Endothelial cell (in vitro differentiated cells): ENCODE measurements at regions not wholly inside any gene's neighbourhood (a gene's known extent, or its start where the extent isn't known, plus 50 kb on each side); places are given as distances from the start of the nearest gene placed in this dataset.

Source experiments
- DNase-seq: peaks from one replicate; pipeline ENCODE4 v3.0.0; 2021; ENCODE audit warnings: low spot score
- H3K27ac Mint-ChIP-seq: one replicate; pipeline ENCODE4 v1.8.0; 2021; ENCODE audit warnings: mixed read lengths, inconsistent platforms; ENCODE audit not compliant: unreplicated experiment
- H3K27me3 Mint-ChIP-seq: one replicate; pipeline ENCODE4 v1.8.0; 2021; ENCODE audit warnings: mild to moderate bottlenecking, moderate library complexity, mixed read lengths, inconsistent platforms; ENCODE audit not compliant: unreplicated experiment
- H3K36me3 Mint-ChIP-seq: one replicate; pipeline ENCODE4 v1.8.0; 2021; ENCODE audit warnings: mild to moderate bottlenecking, low read depth, mixed read lengths, inconsistent platforms; ENCODE audit not compliant: unreplicated experiment
- H3K4me1 Mint-ChIP-seq: one replicate; pipeline ENCODE4 v1.8.0; 2021; ENCODE audit warnings: mild to moderate bottlenecking, mixed read lengths, inconsistent platforms; ENCODE audit not compliant: unreplicated experiment
- H3K4me3 Mint-ChIP-seq: one replicate; pipeline ENCODE4 v1.8.0; 2021; ENCODE audit warnings: mild to moderate bottlenecking, mixed read lengths, inconsistent platforms; ENCODE audit not compliant: unreplicated experiment
- H3K9me3 Mint-ChIP-seq: one replicate; pipeline ENCODE4 v1.8.0; 2021; ENCODE audit warnings: mixed read lengths, inconsistent platforms; ENCODE audit not compliant: unreplicated experiment
- TF ChIP-seq, protein P1 (sequence below): fragments of 200-600 bp; sonication (generic); IDR thresholded peaks from one replicate; pipeline ENCODE4 v1.5.0; 2021; ENCODE audit warnings: antibody characterized with exemption; ENCODE audit not compliant: unreplicated experiment

GRCh38 chr22:48428631-48429371 is 1398.9 kb downstream of the BRD1 start:
- Mint-ChIP-seq H3K36me3 (peaks cover under 1% of the 10 kb centered on the region), H3K4me3 (no peak overlapping the region), H3K9me3 (no peaks in the 10 kb centered on the region), H3K27ac (no peak overlapping the region), H3K27me3 (peaks cover 6% of the 10 kb centered on the region), H3K4me1 (no peaks in the 10 kb centered on the region)
- TF ChIP-seq, protein P1, sequence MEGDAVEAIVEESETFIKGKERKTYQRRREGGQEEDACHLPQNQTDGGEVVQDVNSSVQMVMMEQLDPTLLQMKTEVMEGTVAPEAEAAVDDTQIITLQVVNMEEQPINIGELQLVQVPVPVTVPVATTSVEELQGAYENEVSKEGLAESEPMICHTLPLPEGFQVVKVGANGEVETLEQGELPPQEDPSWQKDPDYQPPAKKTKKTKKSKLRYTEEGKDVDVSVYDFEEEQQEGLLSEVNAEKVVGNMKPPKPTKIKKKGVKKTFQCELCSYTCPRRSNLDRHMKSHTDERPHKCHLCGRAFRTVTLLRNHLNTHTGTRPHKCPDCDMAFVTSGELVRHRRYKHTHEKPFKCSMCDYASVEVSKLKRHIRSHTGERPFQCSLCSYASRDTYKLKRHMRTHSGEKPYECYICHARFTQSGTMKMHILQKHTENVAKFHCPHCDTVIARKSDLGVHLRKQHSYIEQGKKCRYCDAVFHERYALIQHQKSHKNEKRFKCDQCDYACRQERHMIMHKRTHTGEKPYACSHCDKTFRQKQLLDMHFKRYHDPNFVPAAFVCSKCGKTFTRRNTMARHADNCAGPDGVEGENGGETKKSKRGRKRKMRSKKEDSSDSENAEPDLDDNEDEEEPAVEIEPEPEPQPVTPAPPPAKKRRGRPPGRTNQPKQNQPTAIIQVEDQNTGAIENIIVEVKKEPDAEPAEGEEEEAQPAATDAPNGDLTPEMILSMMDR = no peak
- no peak for DNase-seq

DNA sequence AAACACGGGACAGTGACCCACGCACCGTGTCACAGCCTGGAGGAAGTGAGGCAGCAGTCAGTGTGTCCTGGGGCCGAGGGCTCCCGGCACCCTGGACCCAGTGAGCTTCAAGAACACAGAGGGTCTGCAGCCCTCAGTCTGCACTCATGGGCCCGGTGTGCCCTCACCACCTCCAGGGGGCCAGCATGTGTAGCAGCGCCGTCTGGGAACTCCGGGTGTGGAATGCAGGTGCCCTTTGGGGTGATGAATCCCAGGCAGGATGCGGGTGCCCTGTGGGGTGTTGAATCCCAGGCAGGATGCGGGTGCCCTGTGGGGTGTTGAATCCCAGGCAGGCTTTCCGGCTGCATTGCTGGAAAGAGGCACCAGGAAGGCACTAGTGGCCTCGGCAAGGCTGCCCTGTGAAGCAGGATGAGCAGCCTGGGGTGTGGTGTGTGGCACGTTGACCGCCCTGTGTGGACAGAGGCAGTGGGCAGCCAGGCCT is 1399.9 kb downstream of the BRD1 start:
- Mint-ChIP-seq H3K4me1 (no peaks in the 10 kb centered on the region), H3K27ac (no peak overlapping the region), H3K27me3 (peaks cover 6% of the 10 kb centered on the region), H3K9me3 (no peaks in the 10 kb centered on the region), H3K4me3 (no peak overlapping the region), H3K36me3 (no peaks in the 10 kb centered on the region)
- TF ChIP-seq, protein P1 = no peak
- no peak for DNase-seq

- Mint-ChIP-seq H3K27ac (no peak overlapping the region), H3K4me1 (no peaks in the 10 kb centered on the region), H3K4me3 (no peak overlapping the region), H3K27me3 (peaks cover 6% of the 10 kb centered on the region), H3K9me3 (no peaks in the 10 kb centered on the region), H3K36me3 (no peaks in the 10 kb centered on the region)
- TF ChIP-seq, protein P1 = no peak
- DNase-seq = no peak
Observed at GRCh38 chr22:48426466-48427380, 1401.0 kb downstream of the BRD1 start.

DNA sequence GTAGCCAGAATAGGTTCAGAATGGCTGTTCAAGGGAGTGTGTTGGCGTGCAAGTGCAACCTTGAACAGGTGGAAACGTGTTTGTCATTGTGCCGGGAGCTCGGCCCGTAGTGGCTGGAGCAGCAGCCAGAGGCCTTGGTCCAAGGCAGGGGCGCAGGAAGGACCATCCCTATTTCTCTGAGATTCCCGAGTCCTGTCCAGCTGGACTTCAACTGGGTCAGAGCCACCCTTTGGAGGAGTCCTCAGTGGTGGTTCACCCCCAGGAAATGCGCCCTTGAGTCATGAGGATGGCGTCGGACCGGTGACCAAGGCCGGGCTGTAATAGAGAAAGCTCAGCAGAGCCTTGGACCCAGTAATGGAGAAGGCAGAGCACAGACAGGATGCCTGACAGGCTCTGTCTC is 1402.0 kb downstream of the BRD1 start:
- Mint-ChIP-seq H3K9me3 (no peaks in the 10 kb centered on the region), H3K27ac (no peak overlapping the region), H3K4me3 (no peak overlapping the region), H3K36me3 (no peaks in the 10 kb centered on the region), H3K4me1 (no peaks in the 10 kb centered on the region), H3K27me3 (peaks cover 6% of the 10 kb centered on the region)
- TF ChIP-seq, protein P1 = no peak
- DNase-seq = no peak
